CD4-positive, alpha-beta T cell (primary cell): ENCODE measurements at regions not wholly inside any gene's neighbourhood (a gene's known extent, or its start where the extent isn't known, plus 50 kb on each side); places are given as distances from the start of the nearest gene placed in this dataset.

Experiments used
- ATAC-seq: fragments of 200-7000 bp; cut with Tn5 transposase; one replicate; pipeline ENCODE4 v1.10.0; 2022; ENCODE audit warnings: mild to moderate bottlenecking; ENCODE audit not compliant: poor library complexity
- CTCF ChIA-PET: fragments of 350-600 bp; sonication (Branson Sonifier 250); formaldehyde crosslinking; loops from one replicate; lab custom pipeline; 2021; ENCODE audit warnings: antibody characterized with exemption, inconsistent platforms; lab: Charles Lee
- POLR2A ChIA-PET: fragments of 350-600 bp; sonication (Branson Sonifier 250); formaldehyde crosslinking; loops from one replicate; lab custom pipeline; 2021; ENCODE audit warnings: antibody characterized with exemption, inconsistent platforms; lab: Charles Lee
- DNase-seq, 14 experiments: peaks; one replicate each; pipeline ENCODE4 v3.0.0-alpha.2; 2013 to 2020; ENCODE audit warnings: mixed read lengths in 2 of 14
- H3K27ac ChIP-seq, 2 donors: one replicate each; pipeline versions ENCODE4 v1.5.1 to v1.7.0; 2013; ENCODE audit warnings: low read length in 2 of 2, low read depth in 1 of 2, mild to moderate bottlenecking in 1 of 2
- H3K27me3 ChIP-seq, 2 experiments: 1 replicate in 1 of 2; 2 replicates in 1 of 2; pipeline versions ENCODE4 v1.6.1 to v1.7.0; 2013; ENCODE audit warnings: low read length in 2 of 2, control low read depth in 1 of 2, mild to moderate bottlenecking in 1 of 2, moderate library complexity in 1 of 2; ENCODE audit not compliant: insufficient read depth in 2 of 2, control insufficient read depth in 1 of 2
- H3K36me3 ChIP-seq: one replicate; pipeline ENCODE4 v1.6.1; 2013; ENCODE audit warnings: low read length, control low read depth; ENCODE audit not compliant: insufficient read depth
- H3K4me1 ChIP-seq: one replicate; pipeline ENCODE4 v1.6.1; 2013; ENCODE audit warnings: low read length, control low read depth; ENCODE audit not compliant: insufficient read depth
- H3K4me3 ChIP-seq: one replicate; pipeline ENCODE4 v1.5.1; 2013; ENCODE audit warnings: mild to moderate bottlenecking, low read length, moderate library complexity
- H3K9me3 ChIP-seq, 2 experiments: 1 replicate in 1 of 2; 2 replicates in 1 of 2; pipeline versions ENCODE4 v1.6.1 to v1.7.0; 2013; ENCODE audit warnings: low read length in 2 of 2, mild to moderate bottlenecking in 2 of 2, control low read depth in 1 of 2, moderate library complexity in 1 of 2; ENCODE audit not compliant: control insufficient read depth in 1 of 2, insufficient read depth in 1 of 2
- H3K27ac Mint-ChIP-seq: one replicate; pipeline ENCODE4 v1.8.0; 2020; ENCODE audit warnings: mixed read lengths
- H3K27me3 Mint-ChIP-seq: one replicate; pipeline ENCODE4 v1.8.0; 2021; ENCODE audit warnings: mixed read lengths
- H3K36me3 Mint-ChIP-seq: one replicate; pipeline ENCODE4 v1.8.0; 2021; ENCODE audit warnings: low read depth, mixed read lengths
- H3K4me1 Mint-ChIP-seq: one replicate; pipeline ENCODE4 v1.8.0; 2021; ENCODE audit warnings: low read depth, mixed read lengths
- H3K4me3 Mint-ChIP-seq: one replicate; pipeline ENCODE4 v1.8.0; 2020; ENCODE audit warnings: mild to moderate bottlenecking, mixed read lengths
- H3K9me3 Mint-ChIP-seq: one replicate; pipeline ENCODE4 v1.8.0; 2020; ENCODE audit warnings: mixed read lengths
- intact Hi-C, 2 experiments: fragments of 100-400 bp; cut with DNase I in 1 of 2; cut with micrococcal nuclease in 1 of 2; formaldehyde crosslinking; loops; one replicate each; pipeline versions ENCODE4 v1.15.1 to v1.9.0; 2023 to 2025; cut with DNase I, micrococcal nuclease
- TF ChIP-seq, protein P1 (sequence below): fragments of 200-600 bp; IDR thresholded peaks from one replicate; pipeline ENCODE4 v1.8.0; 2022; ENCODE audit warnings: antibody characterized with exemption, mild to moderate bottlenecking

DNA sequence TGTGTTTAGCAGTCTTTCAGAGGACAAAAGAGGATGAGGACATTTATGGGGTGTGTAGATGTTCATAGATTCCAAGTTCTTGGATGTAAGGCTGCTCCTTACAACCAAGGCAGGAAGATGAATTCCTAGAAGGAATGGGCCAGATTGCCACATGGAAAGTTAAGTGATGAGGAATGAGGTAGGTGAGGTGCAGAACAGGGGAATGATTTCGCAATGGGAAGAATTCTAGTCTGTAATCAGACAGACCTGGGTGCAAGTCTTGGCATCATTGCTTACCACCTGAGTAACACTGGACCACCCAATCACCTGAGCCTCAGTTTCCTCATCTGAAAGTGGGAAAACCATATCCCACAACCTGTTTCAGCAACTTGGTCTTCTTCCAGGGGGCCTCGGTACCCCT lies 174.9 kb downstream of the IER5 start:
- no peak overlapping the region for H3K27ac Mint-ChIP-seq
- POLR2A ChIA-PET, result no interaction called here
- no peaks in the 10 kb centered on the region for H3K9me3 Mint-ChIP-seq
- Histone ChIP-seq H3K4me1 (no peaks in the 10 kb centered on the region), H3K9me3 (no peaks in the 10 kb centered on the region), H3K36me3 (no peaks in the 10 kb centered on the region), H3K4me3 (no peak overlapping the region), H3K27ac (no peak overlapping the region), H3K27me3 (peaks cover 2 to 5% of the 10 kb centered on the region in 2 experiments)
- DNase-seq, result no peak
- no peaks in the 10 kb centered on the region for H3K4me1 Mint-ChIP-seq
- ATAC-seq, result no peak
- H3K36me3 Mint-ChIP-seq, result no peaks in the 10 kb centered on the region
- TF ChIP-seq, protein P1, sequence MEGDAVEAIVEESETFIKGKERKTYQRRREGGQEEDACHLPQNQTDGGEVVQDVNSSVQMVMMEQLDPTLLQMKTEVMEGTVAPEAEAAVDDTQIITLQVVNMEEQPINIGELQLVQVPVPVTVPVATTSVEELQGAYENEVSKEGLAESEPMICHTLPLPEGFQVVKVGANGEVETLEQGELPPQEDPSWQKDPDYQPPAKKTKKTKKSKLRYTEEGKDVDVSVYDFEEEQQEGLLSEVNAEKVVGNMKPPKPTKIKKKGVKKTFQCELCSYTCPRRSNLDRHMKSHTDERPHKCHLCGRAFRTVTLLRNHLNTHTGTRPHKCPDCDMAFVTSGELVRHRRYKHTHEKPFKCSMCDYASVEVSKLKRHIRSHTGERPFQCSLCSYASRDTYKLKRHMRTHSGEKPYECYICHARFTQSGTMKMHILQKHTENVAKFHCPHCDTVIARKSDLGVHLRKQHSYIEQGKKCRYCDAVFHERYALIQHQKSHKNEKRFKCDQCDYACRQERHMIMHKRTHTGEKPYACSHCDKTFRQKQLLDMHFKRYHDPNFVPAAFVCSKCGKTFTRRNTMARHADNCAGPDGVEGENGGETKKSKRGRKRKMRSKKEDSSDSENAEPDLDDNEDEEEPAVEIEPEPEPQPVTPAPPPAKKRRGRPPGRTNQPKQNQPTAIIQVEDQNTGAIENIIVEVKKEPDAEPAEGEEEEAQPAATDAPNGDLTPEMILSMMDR, result no peak
- CTCF ChIA-PET, result no interaction called here
- H3K27me3 Mint-ChIP-seq, result peaks cover 12% of the 10 kb centered on the region
- intact Hi-C loops, result no loop called here
- H3K4me3 Mint-ChIP-seq, result no peak overlapping the region

DNA sequence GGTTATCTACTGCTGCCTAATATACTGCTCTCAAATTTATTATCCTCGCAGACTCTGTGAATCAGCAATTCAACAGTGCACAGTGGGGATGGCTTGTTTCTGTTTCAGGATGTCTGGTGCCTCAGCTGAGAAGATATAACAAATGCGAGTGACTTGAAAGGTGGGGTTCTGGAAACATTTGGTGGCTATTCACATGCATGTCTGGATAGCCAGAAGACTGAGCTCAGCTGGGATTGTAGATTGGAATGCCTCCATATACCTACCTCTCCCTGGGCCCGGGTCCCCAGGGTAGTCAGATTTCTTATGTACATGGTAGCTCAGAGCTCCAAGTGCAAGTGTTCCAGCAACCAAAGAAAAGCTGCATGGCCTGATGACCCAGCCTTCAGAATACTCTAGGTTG lies 176.3 kb downstream of the IER5 start:
- H3K27me3 Mint-ChIP-seq, result peaks cover 12% of the 10 kb centered on the region
- no peak overlapping the region for H3K4me3 ChIP-seq
- ChIA-PET POLR2A (no interaction called here), CTCF (no interaction called here)
- intact Hi-C loops, result no loop called here
- no peaks in the 10 kb centered on the region for H3K9me3 ChIP-seq
- H3K4me3 Mint-ChIP-seq, result no peak overlapping the region
- H3K36me3 ChIP-seq, result no peaks in the 10 kb centered on the region
- TF ChIP-seq, protein P1, result no peak
- ATAC-seq, result no peak
- H3K27ac Mint-ChIP-seq, result no peak overlapping the region
- H3K36me3 Mint-ChIP-seq, result no peaks in the 10 kb centered on the region
- H3K4me1 ChIP-seq, result no peaks in the 10 kb centered on the region
- H3K27ac ChIP-seq, result no peak overlapping the region
- peaks cover 0 to under 1% of the 10 kb centered on the region in 2 experiments for H3K27me3 ChIP-seq
- DNase-seq, result no peak
- no peaks in the 10 kb centered on the region for H3K4me1 Mint-ChIP-seq
- no peaks in the 10 kb centered on the region for H3K9me3 Mint-ChIP-seq

DNA sequence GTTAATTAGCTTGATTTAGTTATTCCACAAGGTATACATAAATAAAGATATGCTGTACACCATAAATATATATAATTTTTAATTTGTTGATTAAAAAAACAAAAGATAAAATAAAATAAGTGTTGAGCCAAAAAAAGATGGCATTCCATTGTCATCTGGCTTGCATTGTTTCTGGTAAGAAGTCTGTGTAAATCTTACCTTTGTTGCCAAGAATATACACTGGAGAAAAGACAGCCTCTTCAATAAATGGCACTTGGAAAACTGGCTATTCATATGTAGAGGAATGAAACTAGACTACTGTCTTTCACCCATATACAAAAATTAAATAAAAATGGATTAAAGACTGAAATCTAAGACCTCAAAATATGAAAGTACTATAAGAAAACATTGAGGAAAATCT lies 196.5 kb downstream of the IER5 start:
- intact Hi-C loops, result no loop called here
- ChIA-PET POLR2A (no interaction called here), CTCF (no interaction called here)
- ATAC-seq (no peak), DNase-seq (no peak)
- H3K36me3 Mint-ChIP-seq, result peaks cover 7% of the 10 kb centered on the region
- Histone ChIP-seq H3K4me1 (no peaks in the 10 kb centered on the region), H3K27me3 (no peaks in the 10 kb centered on the region), H3K36me3 (no peaks in the 10 kb centered on the region), H3K27ac (no peak overlapping the region), H3K4me3 (no peak overlapping the region), H3K9me3 (peaks cover 0 to 27% of the 10 kb centered on the region in 2 experiments)
- TF ChIP-seq, protein P1, result no peak
- no peaks in the 10 kb centered on the region for H3K4me1 Mint-ChIP-seq
- H3K27me3 Mint-ChIP-seq, result peaks cover 11% of the 10 kb centered on the region
- H3K4me3 Mint-ChIP-seq, result no peak overlapping the region
- no peak overlapping the region for H3K27ac Mint-ChIP-seq
- H3K9me3 Mint-ChIP-seq, result peaks cover 29% of the 10 kb centered on the region
